ENCODE measurements at regions not wholly inside any gene's neighbourhood (a gene's known extent, or its start where the extent isn't known, plus 50 kb on each side); places are given as distances from the start of the nearest gene placed in this dataset.

DNA sequence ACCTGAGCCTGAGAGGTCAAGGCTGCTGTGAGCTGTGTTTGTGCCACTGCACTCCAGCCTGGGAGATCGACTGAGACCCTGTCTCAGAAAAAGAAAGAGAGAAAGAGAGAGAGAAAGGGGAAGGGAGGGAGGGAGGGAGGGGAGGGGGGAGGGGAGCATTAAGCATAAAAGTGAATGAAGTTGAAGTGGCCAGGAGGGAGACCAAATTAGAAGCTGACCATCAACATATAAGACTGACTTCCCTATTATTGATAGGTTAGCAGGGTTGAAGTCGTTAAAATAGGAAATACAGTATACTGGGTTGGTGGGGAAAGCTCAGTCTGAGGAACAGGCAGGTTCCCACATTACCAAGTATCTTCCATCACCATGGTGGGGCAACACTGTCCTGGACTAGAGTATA lies 117.1 kb upstream of the MKLN1 start:
- TF ChIP-seq CTCF (optimal IDR thresholded peaks at IDR 0.05 in 1 of 3, IDR thresholded peaks at IDR 0.05 in 1 of 3, conservative IDR thresholded peaks at IDR 0.05 in 1 of 3; ENCODE audit: extremely low read depth in 1 of 3, insufficient read depth in 2 of 3, low read length in 3 of 3) (no peak), EZH2 (IDR thresholded peaks at IDR 0.05; ENCODE audit: low read length) (no peak)

Data from keratinocyte (primary cell).